Neural cell (in vitro differentiated cells): ENCODE measurements at regions not wholly inside any gene's neighbourhood (a gene's known extent, or its start where the extent isn't known, plus 50 kb on each side); places are given as distances from the start of the nearest gene placed in this dataset.

ENCODE experiments used
- H2AFZ ChIP-seq: fragments of 200-600, 300-800 bp; sonication (generic), shearing (Covaris generic); 2 replicates; pipeline ENCODE4 v1.6.0; 2014; ENCODE audit warnings: low read depth, mild to moderate bottlenecking, antibody characterized with exemption, low read length, moderate library complexity
- H3F3A ChIP-seq: fragments of 200-600 bp; shearing (Covaris generic); 2 replicates; pipeline ENCODE4 v1.6.1; 2016; ENCODE audit warnings: mild to moderate bottlenecking, moderate library complexity, mixed read lengths, antibody characterized with exemption, low read length; ENCODE audit not compliant: insufficient read depth, poor library complexity, severe bottlenecking
- H3K27ac ChIP-seq: fragments of 200-600, 300-800 bp; sonication (generic), shearing (Covaris generic); 2 replicates; pipeline ENCODE4 v1.5.1; 2014; ENCODE audit warnings: mild to moderate bottlenecking, low read length, moderate library complexity
- H3K27me3 ChIP-seq: fragments of 300-800, 200-600 bp; sonication (generic), shearing (Covaris generic); 2 replicates; pipeline ENCODE4 v1.6.0; 2014; ENCODE audit warnings: mild to moderate bottlenecking, low read depth, low read length, moderate library complexity; ENCODE audit not compliant: insufficient read depth
- H3K36me3 ChIP-seq: fragments of 300-800, 200-600 bp; sonication (generic), shearing (Covaris generic); 2 replicates; pipeline ENCODE4 v1.5.1; 2014; ENCODE audit warnings: mild to moderate bottlenecking, antibody characterized with exemption, low read length, moderate library complexity; ENCODE audit not compliant: insufficient read depth
- H3K4me2 ChIP-seq: fragments of 300-800, 200-600 bp; sonication (generic), shearing (Covaris generic); 2 replicates; pipeline ENCODE4 v1.6.0; 2014; ENCODE audit warnings: mild to moderate bottlenecking, low read length
- H3K4me3 ChIP-seq: fragments of 300-800, 200-600 bp; sonication (generic), shearing (Covaris generic); 2 replicates; pipeline ENCODE4 v1.5.1; 2014; ENCODE audit warnings: mild to moderate bottlenecking, low read length, moderate library complexity
- H3K79me2 ChIP-seq: fragments of 200-600 bp; shearing (Covaris generic); replicated peaks from 2 replicates; pipeline ENCODE4 v1.6.0; 2014; ENCODE audit warnings: mild to moderate bottlenecking, low read length, moderate library complexity; ENCODE audit not compliant: insufficient read depth
- H3K9ac ChIP-seq: fragments of 300-800, 200-600 bp; sonication (generic), shearing (Covaris generic); 2 replicates; pipeline ENCODE4 v1.6.1; 2016; ENCODE audit warnings: mild to moderate bottlenecking, low read length, mixed read lengths
- H3K9me2 ChIP-seq: fragments of 200-600 bp; shearing (Covaris generic); 2 replicates; pipeline ENCODE4 v1.6.1; 2016; ENCODE audit warnings: mild to moderate bottlenecking, low read length, mixed read lengths; ENCODE audit not compliant: insufficient read depth
- H3K9me3 ChIP-seq: fragments of 200-600, 300-800 bp; sonication (generic), shearing (Covaris generic); 2 replicates; pipeline ENCODE4 v1.6.1; 2016; ENCODE audit warnings: mild to moderate bottlenecking, mixed run types, low read length, moderate library complexity, mixed read lengths
- H4K20me1 ChIP-seq: fragments of 200-600 bp; shearing (Covaris generic); 2 replicates; pipeline ENCODE4 v1.6.1; 2016; ENCODE audit warnings: mild to moderate bottlenecking, mixed run types; ENCODE audit not compliant: insufficient read depth
- CTCF ChIP-seq: fragments of 450-650 bp; IDR thresholded peaks from 2 replicates; pipeline ENCODE4 v1.5.1; 2014; ENCODE audit warnings: antibody characterized with exemption, mild to moderate bottlenecking, moderate library complexity; ENCODE audit not compliant: poor library complexity, severe bottlenecking
- EP300 ChIP-seq: fragments of 450-650 bp; conservative IDR thresholded peaks from 2 replicates; pipeline ENCODE4 v1.6.1; 2014; ENCODE audit warnings: antibody characterized with exemption, mild to moderate bottlenecking, moderate library complexity; ENCODE audit not compliant: poor library complexity, severe bottlenecking
- EZH2 ChIP-seq: fragments of 200-600, 300-800 bp; shearing (Covaris generic), sonication (generic); IDR thresholded peaks from 2 replicates; pipeline ENCODE4 v1.6.1; 2014; ENCODE audit warnings: antibody characterized with exemption, low read length, borderline replicate concordance, mild to moderate bottlenecking; ENCODE audit not compliant: insufficient read depth, poor library complexity, severe bottlenecking
- MXI1 ChIP-seq: fragments of 450-650 bp; conservative IDR thresholded peaks from 2 replicates; pipeline ENCODE4 v1.6.1; 2014; ENCODE audit warnings: antibody characterized with exemption, mild to moderate bottlenecking; ENCODE audit not compliant: poor library complexity, severe bottlenecking
- POLR2AphosphoS5 ChIP-seq: IDR thresholded peaks from 2 replicates; pipeline ENCODE4 v1.6.1; 2012
- RAD21 ChIP-seq: fragments of 450-650 bp; conservative IDR thresholded peaks from 2 replicates; pipeline ENCODE4 v1.6.1; 2014; ENCODE audit warnings: antibody characterized with exemption, mild to moderate bottlenecking, moderate library complexity
- REST ChIP-seq: IDR thresholded peaks from 2 replicates; pipeline ENCODE4 v1.6.1; 2012; ENCODE audit warnings: borderline replicate concordance
- SMC3 ChIP-seq: fragments of 450-650 bp; conservative IDR thresholded peaks from 2 replicates; pipeline ENCODE4 v1.6.1; 2014; ENCODE audit warnings: antibody characterized with exemption, mild to moderate bottlenecking, moderate library complexity; ENCODE audit not compliant: poor library complexity
- TAF1 ChIP-seq: IDR thresholded peaks from 2 replicates; pipeline ENCODE4 v1.6.1; 2012; ENCODE audit warnings: low read depth

- Histone ChIP-seq H3K27ac (no peak overlapping the region), H3K9me2 (no peaks in the 10 kb centered on the region), H3K4me2 (no peak overlapping the region), H3K36me3 (no peaks in the 10 kb centered on the region), H4K20me1 (no peaks in the 10 kb centered on the region), H3K79me2 (no peaks in the 10 kb centered on the region), H3K4me3 (no peak overlapping the region), H2AFZ (no peak overlapping the region), H3K9me3 (peaks cover 5% of the 10 kb centered on the region), H3K27me3 (no peaks in the 10 kb centered on the region), H3K9ac (no peak overlapping the region), H3F3A (no peaks in the 10 kb centered on the region)
- TF ChIP-seq TAF1 (no peak), SMC3 (no peak), MXI1 (no peak), RAD21 (no peak), POLR2AphosphoS5 (no peak), EP300 (no peak), CTCF (no peak), EZH2 (no peak), REST (no peak)
Measured at GRCh38 chr11:70025308-70025707, 52.8 kb upstream of the ANO1 start.

GRCh38 chr11:70026012-70026411 is 52.1 kb upstream of the ANO1 start:
- H4K20me1 ChIP-seq, result no peaks in the 10 kb centered on the region
- no peak overlapping the region for H3K9ac ChIP-seq
- no peaks in the 10 kb centered on the region for H3K36me3 ChIP-seq
- H3K9me2 ChIP-seq, result no peaks in the 10 kb centered on the region
- no peak overlapping the region for H3K27ac ChIP-seq
- peak; percentile 5 for TF ChIP-seq EZH2
- TF ChIP-seq TAF1, result no peak
- H3F3A ChIP-seq, result no peaks in the 10 kb centered on the region
- H3K79me2 ChIP-seq, result no peaks in the 10 kb centered on the region
- H3K4me2 ChIP-seq, result no peak overlapping the region
- peaks cover 5% of the 10 kb centered on the region for H3K9me3 ChIP-seq
- H3K4me3 ChIP-seq, result no peak overlapping the region
- no peaks in the 10 kb centered on the region for H3K27me3 ChIP-seq
- H2AFZ ChIP-seq, result no peak overlapping the region

DNA sequence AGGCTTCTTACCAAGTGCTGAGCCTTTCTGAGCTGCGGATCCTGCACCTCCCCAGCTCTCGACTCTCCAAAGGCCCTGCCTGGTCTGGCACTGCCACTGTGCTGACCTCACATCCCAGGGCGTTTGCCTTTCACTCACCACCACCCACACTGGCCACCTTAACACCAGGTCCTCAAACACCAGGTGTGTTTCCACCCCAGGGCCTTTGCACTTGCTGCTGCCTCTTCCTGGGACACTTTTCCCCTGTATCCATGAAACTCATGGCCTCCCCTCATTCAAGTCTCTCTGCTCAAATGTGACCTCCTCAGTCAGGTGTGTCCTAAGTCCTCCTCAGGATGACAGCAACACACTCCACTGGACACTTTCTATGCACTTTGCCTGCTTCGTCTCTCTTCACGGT is 51.4 kb upstream of the ANO1 start:
- Histone ChIP-seq H3K4me3 (no peak overlapping the region), H3K4me2 (no peak overlapping the region), H3K9ac (no peak overlapping the region), H3K79me2 (no peaks in the 10 kb centered on the region), H3K9me2 (no peaks in the 10 kb centered on the region), H2AFZ (no peak overlapping the region), H3K27me3 (no peaks in the 10 kb centered on the region), H4K20me1 (no peaks in the 10 kb centered on the region), H3K27ac (no peak overlapping the region), H3F3A (no peaks in the 10 kb centered on the region), H3K36me3 (no peaks in the 10 kb centered on the region), H3K9me3 (peaks cover 5% of the 10 kb centered on the region)
- no peak for TF ChIP-seq POLR2AphosphoS5
- TF ChIP-seq REST, result no peak
- no peak for TF ChIP-seq MXI1
- no peak for TF ChIP-seq EP300
- TF ChIP-seq EZH2, result no peak
- TF ChIP-seq TAF1, result no peak
- no peak for TF ChIP-seq SMC3
- TF ChIP-seq CTCF, result no peak
- no peak for TF ChIP-seq RAD21
